Effector memory CD4-positive, alpha-beta T cell (primary cell): ENCODE measurements at regions not wholly inside any gene's neighbourhood (a gene's known extent, or its start where the extent isn't known, plus 50 kb on each side); places are given as distances from the start of the nearest gene placed in this dataset.

ENCODE experiments used
- DNase-seq, 3 donors: peaks; one replicate each; pipeline ENCODE4 v3.0.0-alpha.2; 2020
- H3K27ac ChIP-seq: 2 replicates; pipeline ENCODE4 v1.7.0; 2013; ENCODE audit warnings: mild to moderate bottlenecking, low read length, moderate library complexity; ENCODE audit not compliant: insufficient read depth, poor library complexity, severe bottlenecking
- H3K27me3 ChIP-seq: replicated peaks from 2 replicates; pipeline ENCODE4 v1.7.0; 2013; ENCODE audit warnings: mild to moderate bottlenecking, low read length; ENCODE audit not compliant: insufficient read depth, control insufficient read depth, poor library complexity, severe bottlenecking
- H3K36me3 ChIP-seq: 2 replicates; pipeline ENCODE4 v1.7.0; 2013; ENCODE audit warnings: mild to moderate bottlenecking, low read length, moderate library complexity; ENCODE audit not compliant: control insufficient read depth, insufficient read depth
- H3K4me1 ChIP-seq: 2 replicates; pipeline ENCODE4 v1.7.0; 2013; ENCODE audit warnings: low read length, mild to moderate bottlenecking; ENCODE audit not compliant: control insufficient read depth, insufficient read depth, poor library complexity, severe bottlenecking
- H3K4me3 ChIP-seq: 2 replicates; pipeline ENCODE4 v1.7.0; 2013; ENCODE audit warnings: low read length, low read depth, mild to moderate bottlenecking; ENCODE audit not compliant: insufficient read depth, poor library complexity, severe bottlenecking
- H3K9me3 ChIP-seq: 2 replicates; pipeline ENCODE4 v1.7.0; 2013; ENCODE audit warnings: mild to moderate bottlenecking, low read length, moderate library complexity; ENCODE audit not compliant: control insufficient read depth

- Histone ChIP-seq H3K9me3 (no peaks in the 10 kb centered on the region), H3K27ac (no peak overlapping the region)
Observed at GRCh38 chr9:87319656-87320055, 178.0 kb upstream of the DAPK1 start.

GRCh38 chr9:87320146-87320884 is 177.4 kb upstream of the DAPK1 start:
- no peaks in the 10 kb centered on the region for H3K4me1 ChIP-seq
- no peak for DNase-seq
- H3K27ac ChIP-seq: no peak overlapping the region
- no peaks in the 10 kb centered on the region for H3K27me3 ChIP-seq
- no peaks in the 10 kb centered on the region for H3K9me3 ChIP-seq
- no peak overlapping the region for H3K4me3 ChIP-seq
- H3K36me3 ChIP-seq: no peaks in the 10 kb centered on the region

More at GRCh38 chr9:87319656-87320055, 178.0 kb upstream of the DAPK1 start:
- Histone ChIP-seq H3K4me1 (no peaks in the 10 kb centered on the region), H3K4me3 (no peak overlapping the region), H3K27me3 (no peaks in the 10 kb centered on the region), H3K36me3 (no peaks in the 10 kb centered on the region)
- DNase-seq: no peak

GRCh38 chr9:87322840-87323635 is 174.6 kb upstream of the DAPK1 start:
- Histone ChIP-seq H3K27me3 (no peaks in the 10 kb centered on the region), H3K4me3 (no peak overlapping the region), H3K36me3 (no peaks in the 10 kb centered on the region), H3K27ac (no peak overlapping the region), H3K9me3 (no peaks in the 10 kb centered on the region), H3K4me1 (no peaks in the 10 kb centered on the region)
- no peak for DNase-seq

GRCh38 chr9:87323928-87324327 is 173.7 kb upstream of the DAPK1 start:
- H3K27me3 ChIP-seq: no peaks in the 10 kb centered on the region
- no peaks in the 10 kb centered on the region for H3K36me3 ChIP-seq
- no peak overlapping the region for H3K27ac ChIP-seq
- no peak overlapping the region for H3K4me3 ChIP-seq
- no peaks in the 10 kb centered on the region for H3K4me1 ChIP-seq
- no peak for DNase-seq
- H3K9me3 ChIP-seq: no peaks in the 10 kb centered on the region

- H3K27me3 ChIP-seq: no peaks in the 10 kb centered on the region
- no peaks in the 10 kb centered on the region for H3K36me3 ChIP-seq
- no peaks in the 10 kb centered on the region for H3K4me1 ChIP-seq
- no peaks in the 10 kb centered on the region for H3K9me3 ChIP-seq
- H3K27ac ChIP-seq: no peak overlapping the region
- no peak for DNase-seq
- no peak overlapping the region for H3K4me3 ChIP-seq
Observed at GRCh38 chr9:87324613-87325194, 173.0 kb upstream of the DAPK1 start.

- H3K4me3 ChIP-seq: no peak overlapping the region
- H3K27me3 ChIP-seq: no peaks in the 10 kb centered on the region
- H3K36me3 ChIP-seq: no peaks in the 10 kb centered on the region
Observed at GRCh38 chr9:87327575-87328125, 170.0 kb upstream of the DAPK1 start.

GRCh38 chr9:87333802-87334201 is 163.9 kb upstream of the DAPK1 start:
- Histone ChIP-seq H3K9me3 (no peaks in the 10 kb centered on the region), H3K36me3 (no peaks in the 10 kb centered on the region), H3K27ac (no peak overlapping the region), H3K4me1 (no peaks in the 10 kb centered on the region), H3K4me3 (no peak overlapping the region), H3K27me3 (peaks cover 5% of the 10 kb centered on the region)
- DNase-seq: no peak

More at GRCh38 chr9:87327575-87328125, 170.0 kb upstream of the DAPK1 start:
- DNase-seq: no peak
- Histone ChIP-seq H3K27ac (no peak overlapping the region), H3K4me1 (no peaks in the 10 kb centered on the region), H3K9me3 (no peaks in the 10 kb centered on the region)

GRCh38 chr9:87334366-87334765 is 163.3 kb upstream of the DAPK1 start:
- Histone ChIP-seq H3K27ac (no peak overlapping the region), H3K27me3 (peaks cover 5% of the 10 kb centered on the region), H3K9me3 (no peaks in the 10 kb centered on the region), H3K4me1 (no peaks in the 10 kb centered on the region), H3K36me3 (no peaks in the 10 kb centered on the region), H3K4me3 (no peak overlapping the region)
- no peak for DNase-seq

GRCh38 chr9:87336407-87336806 is 161.3 kb upstream of the DAPK1 start:
- Histone ChIP-seq H3K4me1 (no peaks in the 10 kb centered on the region), H3K36me3 (no peaks in the 10 kb centered on the region), H3K27ac (no peak overlapping the region), H3K9me3 (no peaks in the 10 kb centered on the region), H3K27me3 (peaks cover 5% of the 10 kb centered on the region), H3K4me3 (no peak overlapping the region)
- DNase-seq: no peak
